HG02763 (cell line): ENCODE measurements at regions not wholly inside any gene's neighbourhood (a gene's known extent, or its start where the extent isn't known, plus 50 kb on each side); places are given as distances from the start of the nearest gene placed in this dataset.
A peak's percentile ranks its signal among the peaks of the same experiment; 100 is the strongest.

Source experiments
- ATAC-seq: cut with Tn5 transposase; IDR thresholded peaks from one replicate; pipeline ENCODE4 v1.9.1; 2021; ENCODE audit warnings: mild to moderate bottlenecking, moderate library complexity; ENCODE audit not compliant: unreplicated experiment

DNA sequence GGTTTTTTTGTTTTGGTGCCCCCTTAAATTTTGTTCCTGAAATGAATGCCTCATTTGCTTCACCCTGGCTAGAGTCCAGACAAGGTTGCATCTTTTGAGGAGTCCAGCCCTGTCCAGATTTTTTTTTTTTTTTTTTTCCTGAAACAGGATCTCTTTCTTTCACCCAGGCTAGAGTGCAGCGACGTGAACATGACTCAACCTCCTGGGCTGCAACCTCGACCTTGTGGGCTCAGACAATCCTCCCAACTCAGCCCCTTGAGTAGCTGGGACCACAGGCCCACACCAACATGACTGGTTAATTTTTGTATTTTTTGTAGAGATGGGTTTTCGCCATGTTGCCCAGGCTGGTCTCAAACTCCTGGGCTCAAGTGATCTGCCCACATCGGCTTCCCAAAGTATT is 469.0 kb upstream of the BRINP1 start:
- ATAC-seq: no peak

DNA sequence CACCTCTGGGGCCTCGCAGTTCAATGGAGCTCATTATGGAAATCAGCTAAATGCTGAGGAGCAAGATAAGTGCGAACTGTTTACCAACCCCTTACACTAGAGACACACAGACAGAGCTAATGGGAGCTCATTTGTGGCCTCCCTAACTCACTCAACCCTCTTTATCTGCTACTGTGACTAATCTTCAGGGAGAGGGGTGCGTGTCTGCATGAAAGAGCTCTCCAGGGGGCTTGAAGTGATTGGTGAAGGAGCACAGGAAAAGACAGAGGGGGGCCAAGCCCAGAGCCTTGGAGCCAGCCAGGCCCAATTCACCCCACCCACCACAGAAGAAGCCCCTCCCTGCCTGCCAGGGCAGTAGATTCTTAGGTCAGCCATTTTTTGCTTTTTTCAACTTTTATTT is 466.8 kb upstream of the BRINP1 start:
- ATAC-seq: no peak

DNA sequence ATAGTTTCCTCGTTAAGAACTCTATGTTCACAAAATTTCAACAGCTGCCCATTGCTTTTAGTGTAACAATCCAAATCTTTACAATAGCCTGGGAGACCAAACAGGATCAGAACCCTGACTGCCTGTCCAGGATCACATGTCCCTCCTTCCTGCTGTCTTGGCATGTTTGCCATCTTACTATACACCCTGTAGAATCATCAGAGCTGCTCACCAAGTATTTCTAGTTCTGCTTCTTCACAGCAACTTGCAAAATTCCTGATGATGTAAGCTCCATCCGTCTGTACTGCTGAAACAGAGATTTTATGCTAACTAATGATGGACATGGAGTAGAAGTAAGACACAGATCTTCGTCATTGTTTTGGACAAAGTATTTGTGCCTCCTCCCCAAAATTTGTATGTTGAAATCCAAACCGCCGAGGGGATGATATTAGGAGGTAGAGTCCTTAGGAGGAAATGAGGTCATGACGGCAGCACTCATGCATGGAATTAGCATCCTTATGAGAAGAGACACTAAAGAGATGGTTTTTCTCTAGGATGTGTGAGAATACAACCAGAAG is 464.9 kb upstream of the BRINP1 start:
- ATAC-seq: no peak

DNA sequence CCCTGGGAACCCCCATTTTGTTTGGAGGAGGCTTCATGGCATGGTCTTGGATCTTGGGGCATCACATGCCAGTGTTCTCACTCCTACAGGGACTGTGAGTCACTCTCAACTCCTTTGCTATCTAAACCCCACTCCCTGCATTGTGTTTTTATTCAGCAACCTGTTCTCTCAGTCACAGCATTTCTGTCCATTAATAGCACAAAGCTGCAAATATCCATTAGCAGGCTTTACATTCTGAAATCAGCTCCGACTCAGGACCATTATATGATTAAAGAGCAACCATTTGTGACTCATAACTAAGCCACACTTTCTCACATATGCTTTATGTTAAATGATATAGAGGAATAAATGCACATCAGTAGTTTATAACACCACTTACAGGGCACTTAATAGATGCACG is 462.1 kb upstream of the BRINP1 start:
- ATAC-seq: no peak

DNA sequence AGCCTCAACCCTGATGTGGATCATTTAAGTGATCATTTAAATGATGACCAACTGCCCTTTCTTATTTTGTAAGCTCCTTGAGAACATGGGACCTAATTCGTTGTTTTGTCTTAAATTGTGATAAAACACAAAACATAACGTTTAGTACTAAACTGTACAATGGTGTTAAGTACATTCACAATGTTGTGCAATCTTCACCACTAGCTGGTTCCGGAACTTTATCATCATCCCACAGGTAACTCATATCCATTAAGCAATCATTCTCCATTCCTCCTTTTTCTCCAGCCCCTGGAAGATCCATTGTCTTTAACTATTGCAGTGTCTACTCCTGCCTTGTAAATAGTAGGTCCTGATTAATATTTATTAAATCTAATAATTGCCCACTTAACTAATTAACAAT is 460.5 kb upstream of the BRINP1 start:
- ATAC-seq: no peak

DNA sequence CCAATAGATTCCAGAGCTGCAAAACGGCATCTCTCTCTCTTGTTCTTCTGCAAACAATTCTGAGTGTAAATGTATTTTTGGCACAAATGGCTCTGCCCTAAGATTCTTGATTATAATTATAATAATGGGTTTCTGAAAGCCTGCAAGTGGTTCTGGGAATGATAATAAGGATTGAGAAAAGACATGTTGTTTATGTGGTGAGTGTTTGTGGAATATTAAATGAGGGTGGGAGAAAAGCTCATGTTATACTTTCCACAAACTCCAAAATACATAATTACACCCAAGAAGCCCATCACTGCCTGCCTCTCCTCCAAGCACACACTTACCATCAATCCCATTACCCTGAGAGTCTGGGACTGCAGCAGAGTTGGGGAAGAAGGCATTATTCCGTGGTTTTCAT is 460.0 kb upstream of the BRINP1 start:
- ATAC-seq: no peak

DNA sequence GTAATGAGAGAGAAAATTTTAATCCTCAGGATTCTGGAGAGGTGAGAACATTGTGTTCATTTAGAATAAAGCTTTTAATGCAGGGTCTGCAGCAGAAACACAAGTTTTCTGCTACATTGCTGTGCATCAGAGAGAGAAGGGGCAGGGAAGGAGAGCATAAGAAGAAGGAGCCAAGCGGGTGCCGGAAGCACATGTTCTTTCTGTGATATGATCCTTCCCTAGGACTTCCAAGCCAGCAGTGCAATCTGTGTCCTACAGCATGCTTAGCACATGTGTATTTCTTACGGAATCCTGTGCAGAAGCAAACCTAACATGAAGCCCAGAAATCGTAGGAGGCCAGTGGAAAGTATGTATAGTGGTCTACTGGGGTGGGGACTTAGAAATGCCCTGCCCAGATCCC is 458.3 kb upstream of the BRINP1 start:
- no peak for ATAC-seq

DNA sequence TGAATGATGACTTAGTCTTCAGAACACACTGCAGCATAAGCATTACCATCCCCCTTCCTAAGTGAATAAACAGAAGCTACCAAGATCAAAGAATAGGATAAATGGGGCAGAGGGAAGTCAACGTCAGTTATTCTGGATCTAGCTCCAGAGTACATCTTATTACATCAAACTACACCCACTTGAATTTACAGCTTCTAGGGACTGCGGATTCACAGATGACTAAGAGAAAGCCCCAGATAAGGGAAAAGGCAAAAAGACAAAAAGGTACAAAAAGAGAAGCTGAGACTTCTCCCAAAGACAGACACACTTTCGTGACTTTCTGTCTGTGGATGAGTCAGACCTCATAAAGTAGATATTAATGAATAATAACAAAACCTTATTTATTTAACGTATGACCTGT is 457.9 kb upstream of the BRINP1 start:
- no peak for ATAC-seq

DNA sequence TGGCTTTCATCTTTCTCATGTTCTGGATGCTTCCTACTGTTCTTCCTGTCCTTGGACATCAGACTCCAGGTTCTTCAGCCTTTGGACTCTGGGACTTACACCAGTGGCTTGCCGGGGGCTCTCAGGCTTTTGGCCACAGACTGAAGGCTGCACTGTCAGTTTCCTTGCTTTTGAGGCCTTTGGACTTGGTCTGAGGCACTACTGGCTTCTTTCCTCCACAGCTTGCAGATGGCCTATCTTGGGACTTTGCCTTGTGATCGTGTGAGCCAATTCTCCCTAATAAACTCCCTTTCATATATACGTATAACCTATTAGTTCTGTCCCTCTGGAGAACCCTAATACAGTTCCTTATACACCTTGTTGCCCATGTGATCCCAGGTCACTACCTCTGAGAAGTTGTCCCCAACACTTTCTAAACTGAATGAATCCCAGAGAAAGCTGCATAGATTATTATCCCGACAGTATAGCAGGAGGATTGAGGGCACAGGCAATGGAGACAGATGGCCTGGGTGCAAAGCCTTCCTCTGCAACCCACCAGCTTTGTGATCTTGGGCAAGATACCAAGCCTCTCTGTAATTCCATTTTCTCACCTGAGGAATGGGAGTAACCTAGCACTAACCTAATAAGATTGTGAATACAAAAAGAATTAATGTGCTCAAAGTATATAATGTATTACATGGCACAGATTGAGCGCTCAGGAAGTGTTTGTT is 449.6 kb upstream of the BRINP1 start:
- no peak for ATAC-seq

DNA sequence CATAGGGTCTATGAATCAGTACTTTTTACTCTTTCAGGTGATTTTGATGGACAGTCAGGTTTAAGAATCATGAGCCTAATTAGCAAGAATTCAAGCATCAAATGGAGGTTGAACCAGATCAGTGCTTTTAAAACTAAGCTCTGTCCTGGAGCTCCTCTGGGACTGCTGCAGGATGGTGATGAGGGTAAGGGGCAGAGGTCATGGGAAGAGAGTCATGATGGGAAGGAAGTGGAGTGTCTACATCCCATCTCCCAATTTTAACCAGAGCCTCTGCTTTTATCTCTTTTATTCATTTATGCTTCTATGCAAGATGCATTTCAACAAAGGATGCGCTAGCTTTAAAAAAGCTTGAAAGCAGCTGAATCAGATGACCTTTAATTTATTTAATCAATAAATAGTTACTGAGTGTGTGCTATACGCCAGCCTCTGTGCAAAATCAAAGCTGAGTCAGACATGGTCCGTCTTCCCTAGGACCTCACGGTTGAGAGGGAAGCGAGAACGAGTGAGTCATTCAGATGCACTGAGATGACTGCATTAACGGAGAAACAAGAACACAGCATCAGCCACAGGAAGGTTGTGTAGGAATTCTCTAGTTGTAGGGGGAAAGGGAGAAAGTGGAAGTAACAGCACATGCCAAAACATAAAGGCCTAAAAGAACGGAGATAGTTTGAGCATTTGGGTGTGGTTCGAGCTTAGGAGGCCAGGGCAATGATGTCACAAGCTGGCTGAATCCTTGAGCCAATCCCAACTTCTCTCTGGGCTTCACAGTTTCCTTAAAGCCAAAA is 441.6 kb upstream of the BRINP1 start:
- no peak for ATAC-seq

DNA sequence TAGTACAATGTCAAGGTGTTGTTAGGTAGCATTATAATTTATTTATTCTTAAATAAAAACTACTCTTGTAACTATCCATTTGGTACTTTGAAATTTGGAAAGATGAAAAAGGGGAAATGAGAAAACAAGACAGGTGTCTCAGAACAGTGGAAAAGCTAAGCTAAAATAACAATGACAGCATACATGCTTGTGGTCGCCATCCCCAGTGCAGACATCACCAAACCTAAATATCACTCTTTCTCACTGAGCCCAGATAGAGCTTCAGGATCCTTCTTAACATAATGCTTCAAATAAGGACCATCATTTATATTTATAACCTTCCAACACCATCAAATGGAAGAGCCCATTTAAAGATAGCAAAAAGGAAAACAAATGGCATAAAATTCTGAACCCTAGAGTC is 434.4 kb upstream of the BRINP1 start:
- no peak for ATAC-seq

DNA sequence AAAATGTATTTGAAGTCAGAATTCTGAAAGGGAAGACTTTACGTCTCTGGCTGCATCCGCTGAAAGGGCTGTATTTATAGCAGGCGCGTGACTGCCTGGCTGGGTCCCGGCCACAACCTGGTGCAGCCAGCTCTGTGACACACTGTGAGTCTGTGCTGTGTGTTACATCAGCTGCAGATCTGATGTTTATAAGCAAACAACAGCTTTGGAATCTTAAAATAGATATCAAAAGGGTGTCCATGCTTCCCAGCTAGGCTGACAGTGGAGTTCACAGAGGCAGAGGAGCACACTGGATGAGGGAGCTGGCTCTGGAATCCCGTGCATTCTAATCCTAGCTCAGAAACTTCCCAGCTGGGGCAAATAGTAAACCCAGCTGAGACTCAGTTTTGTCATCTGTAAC is 433.4 kb upstream of the BRINP1 start:
- ATAC-seq: no peak

DNA sequence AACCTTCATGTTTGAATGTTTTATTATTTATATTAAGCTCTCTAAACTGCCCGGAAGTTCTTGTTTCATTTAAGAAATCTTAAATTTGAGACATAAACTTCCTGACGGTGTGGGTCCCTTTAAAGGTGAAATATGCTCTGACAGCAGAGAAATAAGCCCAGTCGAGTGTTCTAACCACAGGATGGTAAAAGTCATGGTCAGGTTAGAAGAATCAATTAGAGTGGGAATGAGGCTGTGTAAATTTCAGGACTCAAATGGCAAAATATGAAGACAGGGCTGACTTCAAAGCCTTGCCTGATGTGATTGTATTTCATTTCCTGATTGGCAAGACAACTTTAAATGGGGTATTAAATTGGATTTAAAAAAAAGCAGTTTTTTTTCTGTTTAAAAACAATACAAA is 432.9 kb upstream of the BRINP1 start:
- no peak for ATAC-seq

DNA sequence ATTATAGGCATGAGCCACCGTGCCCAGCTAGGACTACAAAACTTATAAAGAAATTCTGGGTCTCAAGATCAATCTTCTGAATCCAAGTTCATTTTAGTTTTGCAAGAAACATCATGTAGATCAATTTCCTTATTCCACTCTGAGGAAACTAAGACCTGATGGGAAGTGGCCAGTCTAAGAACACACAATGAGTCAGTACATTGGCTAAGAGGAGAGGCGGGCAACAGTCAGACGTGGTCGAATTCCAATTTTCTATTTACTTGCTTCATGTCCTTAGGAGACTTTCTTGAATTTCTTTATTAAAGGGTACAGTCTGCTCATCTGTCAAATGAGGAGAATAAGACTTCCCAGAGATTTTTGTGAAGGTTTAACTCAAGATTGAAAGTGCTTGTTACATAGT is 432.1 kb upstream of the BRINP1 start:
- ATAC-seq: no peak

DNA sequence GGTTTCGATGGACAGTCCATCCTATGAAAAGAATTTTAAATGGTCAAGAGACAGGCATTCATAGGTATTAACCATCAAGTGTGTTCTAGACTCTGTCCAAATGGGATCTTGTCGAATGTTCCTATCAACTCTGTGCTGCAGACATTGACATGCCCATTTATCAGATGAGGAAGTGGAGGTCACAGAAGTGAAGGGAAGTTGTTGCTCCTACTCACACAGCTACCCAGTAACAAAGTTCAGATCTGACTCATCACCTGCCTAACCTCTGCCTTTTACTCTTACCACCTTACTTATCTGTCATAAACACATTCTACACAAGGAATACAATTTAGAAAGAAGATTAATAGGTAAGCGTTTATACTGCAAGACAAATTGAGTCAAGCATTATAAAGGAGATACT is 426.2 kb upstream of the BRINP1 start:
- no peak for ATAC-seq

DNA sequence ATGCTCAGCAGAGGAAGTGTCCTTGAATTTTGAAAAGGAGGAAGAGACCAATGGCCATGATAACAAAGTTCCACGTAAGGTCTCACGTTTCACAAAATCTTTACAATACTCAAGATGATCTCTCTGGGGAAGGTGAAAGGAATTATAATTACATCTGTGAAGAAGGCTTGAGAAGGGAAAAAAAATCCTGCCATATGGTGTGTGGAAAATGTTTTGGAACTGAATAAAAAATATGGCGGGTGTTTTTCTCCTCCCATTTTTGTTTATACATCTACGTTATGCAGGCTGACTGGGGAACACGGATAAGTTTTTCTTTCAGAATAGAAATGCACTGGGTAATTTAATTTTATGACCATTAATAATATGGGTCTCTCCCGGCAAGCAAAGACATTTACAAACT is 425.6 kb upstream of the BRINP1 start:
- no peak for ATAC-seq

DNA sequence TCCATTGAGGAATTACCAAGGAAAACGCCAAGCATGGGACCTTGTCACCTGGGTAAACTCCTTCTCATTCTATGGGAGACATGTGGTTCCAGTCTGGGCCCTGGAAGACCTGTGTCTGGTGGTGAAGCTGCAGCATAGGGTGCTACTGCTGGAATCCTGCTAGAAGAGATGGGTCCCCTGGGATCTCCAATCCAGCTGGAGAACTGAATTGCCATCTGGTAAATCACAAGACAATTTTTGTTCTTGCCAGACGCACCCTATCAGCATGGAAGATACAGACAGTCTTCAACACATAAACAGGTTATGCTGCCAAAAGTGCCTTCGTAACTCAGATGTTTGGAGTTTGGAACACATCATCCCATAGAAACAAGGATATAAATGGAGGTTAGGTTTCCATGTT is 424.0 kb upstream of the BRINP1 start:
- ATAC-seq: no peak

DNA sequence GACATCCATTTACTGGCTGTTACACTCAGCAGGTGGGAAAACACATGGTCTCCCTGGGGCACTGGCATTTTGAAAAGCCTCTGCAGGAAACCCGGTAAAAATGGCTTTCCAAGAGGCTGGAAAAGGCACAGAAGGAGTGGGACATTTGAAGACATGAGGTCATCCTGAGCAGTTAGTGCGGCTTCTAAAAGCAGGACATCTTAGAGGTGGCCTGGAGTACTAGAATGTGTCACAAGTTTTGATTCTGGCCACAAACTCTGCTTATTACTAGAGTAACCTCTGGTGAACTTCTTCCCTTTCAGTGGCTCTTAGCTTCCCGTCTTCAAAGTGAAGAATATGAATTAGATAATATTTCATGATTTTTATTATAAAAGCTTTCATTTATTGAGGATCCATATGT is 423.0 kb upstream of the BRINP1 start:
- peak; percentile 92 for ATAC-seq

DNA sequence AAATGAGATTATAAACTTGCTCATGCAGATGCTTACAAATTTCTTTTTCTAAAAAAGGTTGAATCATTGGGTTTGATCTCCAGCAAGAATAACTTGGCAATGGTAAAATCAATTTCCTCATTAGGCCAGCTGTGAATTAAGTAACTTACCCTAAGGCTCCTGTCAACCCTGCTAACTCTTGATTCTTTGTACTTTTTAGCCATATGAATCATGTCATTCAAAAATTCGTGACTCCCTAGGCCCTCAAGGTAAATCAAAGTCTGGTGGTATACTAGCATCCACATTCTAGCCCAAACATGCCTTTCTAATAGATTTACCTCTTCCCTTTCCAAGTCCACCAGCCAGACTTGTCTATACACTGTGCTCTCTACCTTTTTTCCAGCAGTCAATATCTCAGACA is 420.8 kb upstream of the BRINP1 start:
- ATAC-seq: no peak

DNA sequence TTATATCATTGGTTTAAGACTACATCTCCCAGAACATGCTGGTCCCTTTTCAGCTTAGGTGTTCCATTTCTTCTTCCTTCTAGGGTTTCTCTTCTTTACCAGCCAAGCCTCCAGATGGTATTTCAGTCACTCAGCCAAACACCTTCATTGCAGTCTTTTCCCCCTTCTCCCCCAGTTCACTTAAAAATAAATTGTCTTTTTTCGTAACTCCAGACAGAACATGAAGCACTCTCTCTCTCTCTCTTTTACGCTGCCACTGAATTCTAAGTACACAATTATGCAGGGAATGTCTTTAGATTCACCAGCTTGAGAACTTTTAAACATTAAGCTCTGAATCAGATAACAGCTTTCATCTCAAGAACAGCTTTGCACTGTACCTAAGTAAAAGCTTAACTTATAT is 419.7 kb upstream of the BRINP1 start:
- ATAC-seq: no peak

DNA sequence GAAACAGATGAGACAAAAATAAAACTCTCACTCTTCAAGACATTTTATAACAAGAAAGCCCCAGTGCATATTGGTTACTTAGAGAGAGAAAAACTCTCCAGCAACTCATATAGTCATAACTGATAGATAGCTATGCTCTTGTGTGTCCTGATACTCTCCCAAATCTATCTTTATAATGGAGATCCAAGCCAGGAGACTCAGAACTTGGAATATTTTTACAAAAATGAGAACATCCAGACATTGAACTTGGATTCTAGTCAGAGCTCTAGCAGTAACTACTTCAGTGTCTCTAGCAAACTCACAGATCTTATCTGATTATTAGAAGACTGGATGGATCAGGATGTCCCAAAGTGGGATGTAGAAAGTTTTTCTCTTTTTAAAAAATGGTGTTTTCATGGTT is 412.7 kb upstream of the BRINP1 start:
- ATAC-seq: no peak

DNA sequence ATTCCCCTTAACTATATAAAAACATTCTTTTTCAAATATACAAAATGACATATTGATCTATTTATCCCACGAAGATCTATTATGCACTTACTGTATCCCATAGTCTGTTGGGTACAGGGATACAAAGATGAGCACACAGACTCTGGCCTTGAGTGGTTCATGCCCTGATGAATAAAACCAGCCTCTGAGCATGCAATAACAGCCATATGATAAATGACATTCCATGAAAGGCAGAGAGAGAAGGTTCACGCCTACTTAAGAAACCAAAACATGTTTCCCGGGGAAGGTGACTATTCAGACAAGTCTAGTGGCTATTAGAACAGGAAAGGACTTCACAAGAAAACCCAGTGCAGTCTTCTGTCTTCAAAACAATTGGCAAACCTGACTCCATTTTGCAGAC is 406.2 kb upstream of the BRINP1 start:
- ATAC-seq: no peak
